GM21723 (cell line): ENCODE measurements at regions not wholly inside any gene's neighbourhood (a gene's known extent, or its start where the extent isn't known, plus 50 kb on each side); places are given as distances from the start of the nearest gene placed in this dataset.
A peak's percentile ranks its signal among the peaks of the same experiment; 100 is the strongest.
"Not testable (repeated sequence)": the region's sequence is repeated elsewhere in the genome, so short reads cannot be mapped to it uniquely, and the experiment has no call there.

ENCODE experiments used
- ATAC-seq: cut with Tn5 transposase; IDR thresholded peaks from one replicate; pipeline ENCODE4 v1.9.1; 2021; ENCODE audit warnings: mild to moderate bottlenecking, moderate library complexity; ENCODE audit not compliant: unreplicated experiment

DNA sequence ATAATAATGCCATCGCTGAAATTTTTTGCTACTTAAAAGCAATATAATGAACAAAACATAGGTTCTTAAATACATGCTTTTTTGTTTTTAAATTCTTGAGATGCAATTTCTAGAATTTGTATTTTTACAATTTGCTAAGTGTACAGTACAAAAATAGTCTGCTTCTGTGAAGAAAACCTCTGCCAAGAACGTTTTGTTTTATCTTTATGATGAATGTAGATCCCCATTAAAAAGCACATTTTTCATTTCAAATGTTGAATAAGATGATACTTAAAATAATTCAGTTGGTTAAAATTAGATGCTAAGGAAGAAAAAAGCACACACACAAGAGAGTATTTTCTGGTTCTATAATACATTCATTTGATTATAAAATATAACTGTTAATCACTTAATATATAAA is 1358.5 kb upstream of the CITED2 start:
- no peak for ATAC-seq

DNA sequence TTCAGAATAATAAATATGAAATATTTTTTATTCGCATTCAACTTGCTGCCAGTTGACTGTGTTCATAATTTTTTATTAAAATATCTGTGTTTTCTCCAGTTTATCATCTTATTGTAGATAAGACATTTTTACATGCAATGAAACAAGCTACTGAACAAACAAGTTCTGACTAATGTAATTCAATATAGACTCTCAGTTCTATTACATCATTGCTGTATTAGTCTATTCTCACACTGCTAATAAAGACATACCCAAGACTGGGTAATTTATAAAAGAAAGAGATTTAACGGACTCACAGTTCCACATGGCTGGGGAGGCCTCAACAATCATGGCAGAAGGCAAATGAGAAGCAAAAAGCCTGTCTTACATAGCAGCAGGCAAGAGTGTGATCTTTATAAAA is 1357.7 kb upstream of the CITED2 start:
- no peak for ATAC-seq

DNA sequence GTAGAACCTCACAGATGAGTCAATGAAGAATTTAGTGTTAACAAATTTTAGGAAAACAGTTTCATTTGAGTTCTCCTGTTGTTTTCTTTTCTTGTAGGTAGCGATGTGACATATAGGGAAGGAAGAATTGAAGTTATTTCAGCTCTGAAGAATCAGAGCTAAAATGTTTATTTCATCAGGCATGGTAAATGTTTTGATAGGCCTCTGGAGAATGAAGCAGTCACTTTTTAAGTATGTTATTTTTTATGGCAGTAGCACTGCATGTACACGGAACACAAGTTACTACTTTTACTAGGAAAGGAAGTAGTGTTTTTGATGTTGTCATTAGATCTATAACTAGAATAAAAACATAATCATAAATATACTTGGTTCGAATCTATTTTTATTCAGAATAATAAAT is 1357.3 kb upstream of the CITED2 start:
- ATAC-seq = no peak

DNA sequence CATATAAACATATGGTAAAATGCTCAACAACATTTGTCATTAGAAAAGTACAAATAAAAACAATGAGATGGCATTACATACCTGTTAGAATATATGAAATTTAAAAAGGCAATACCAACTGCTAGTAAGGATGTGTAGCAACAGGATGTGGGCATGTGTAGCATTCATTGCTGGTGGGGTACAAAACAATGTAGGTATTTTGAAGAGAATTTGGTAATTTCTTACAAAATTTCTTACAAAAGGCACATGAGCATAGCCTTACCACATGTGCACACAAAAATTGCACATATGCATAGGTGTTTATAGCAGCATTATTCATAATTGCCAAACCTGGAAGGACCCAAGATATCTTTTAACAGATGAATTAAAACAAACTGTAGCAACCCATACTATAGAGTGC is 1355.1 kb upstream of the CITED2 start:
- no peak for ATAC-seq

DNA sequence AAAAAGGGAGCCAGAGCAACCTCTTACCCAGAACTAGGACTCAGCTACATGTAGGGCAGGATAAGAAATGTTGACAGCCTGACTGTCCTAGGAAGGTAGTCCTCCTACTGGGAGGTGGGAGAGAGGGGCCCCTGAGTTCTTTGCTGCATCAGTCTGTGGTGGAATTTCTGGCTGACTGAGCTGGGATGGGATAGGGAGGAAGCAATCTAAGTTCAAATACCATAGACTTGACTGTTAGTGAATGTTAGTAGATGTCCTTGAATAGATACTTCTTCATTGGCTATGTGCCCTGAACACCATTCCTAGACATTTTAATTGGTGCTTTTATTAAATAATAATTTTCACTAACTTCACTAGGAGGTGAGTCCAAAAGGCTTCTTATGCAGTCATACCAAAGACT is 1343.6 kb upstream of the CITED2 start:
- ATAC-seq = no peak

DNA sequence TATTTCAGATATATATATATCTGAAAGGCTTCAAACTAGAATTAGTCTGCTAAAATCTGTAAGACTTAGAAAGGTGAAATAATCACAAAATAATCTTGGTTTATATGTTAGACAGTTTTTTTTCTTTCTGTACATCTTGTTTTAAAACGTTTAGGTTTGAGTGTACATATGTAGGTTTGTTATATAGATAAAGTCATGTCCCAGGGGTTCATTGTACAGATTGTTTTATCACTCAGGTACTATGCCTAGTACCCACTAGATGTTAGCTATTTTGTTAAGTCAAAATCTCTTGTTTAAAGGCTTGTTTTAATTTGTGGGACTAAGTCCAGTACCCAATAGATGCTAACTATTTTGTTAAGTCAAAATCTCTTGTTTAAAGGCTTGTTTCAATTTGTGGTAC is 1339.0 kb upstream of the CITED2 start:
- ATAC-seq = no peak

DNA sequence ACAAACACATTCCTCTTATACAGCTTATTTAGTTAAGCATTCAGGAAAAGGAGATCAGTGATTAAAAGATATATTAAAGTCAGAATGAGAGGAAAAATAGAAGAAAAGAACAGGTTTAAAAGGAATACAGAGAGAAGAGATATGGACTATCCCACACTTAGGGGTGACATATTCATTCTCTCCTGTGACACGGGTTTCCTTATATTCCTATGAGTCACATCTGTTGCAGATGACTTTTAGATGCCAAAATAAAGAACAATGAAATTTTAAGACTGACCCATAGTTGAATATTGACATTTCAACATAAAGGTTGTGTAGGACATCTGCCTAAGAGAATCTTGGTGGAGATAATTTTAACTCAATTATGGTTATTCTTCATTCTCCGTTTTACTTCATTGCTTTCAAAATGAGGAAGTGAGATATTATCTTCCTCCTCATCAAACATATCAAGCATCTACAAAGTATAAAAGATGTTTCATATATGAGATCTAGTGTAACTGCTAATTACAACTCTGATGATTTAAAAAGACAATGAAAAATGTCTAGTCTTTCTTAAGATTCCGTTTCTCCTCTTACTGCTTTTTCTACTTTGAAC is 1336.7 kb upstream of the CITED2 start:
- ATAC-seq = no peak

DNA sequence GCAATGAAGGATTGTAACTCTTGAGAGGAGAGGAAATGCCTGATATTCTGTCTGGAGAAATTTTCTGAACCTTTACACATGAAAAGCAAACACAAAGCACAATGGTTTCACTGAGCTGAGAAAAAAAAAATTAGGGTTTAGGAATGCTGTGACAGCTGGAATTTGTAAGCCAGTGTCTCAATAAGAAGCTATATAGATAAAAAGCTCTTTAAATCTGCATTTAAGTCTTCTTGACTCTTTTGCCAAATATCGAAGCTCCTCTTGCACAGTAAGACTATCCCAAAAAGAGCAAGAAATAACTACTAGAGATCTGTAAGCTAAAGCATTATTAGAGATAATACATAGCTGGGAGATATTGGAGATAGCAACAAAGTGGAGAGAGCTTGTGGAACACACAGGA is 1334.0 kb upstream of the CITED2 start:
- no peak for ATAC-seq

DNA sequence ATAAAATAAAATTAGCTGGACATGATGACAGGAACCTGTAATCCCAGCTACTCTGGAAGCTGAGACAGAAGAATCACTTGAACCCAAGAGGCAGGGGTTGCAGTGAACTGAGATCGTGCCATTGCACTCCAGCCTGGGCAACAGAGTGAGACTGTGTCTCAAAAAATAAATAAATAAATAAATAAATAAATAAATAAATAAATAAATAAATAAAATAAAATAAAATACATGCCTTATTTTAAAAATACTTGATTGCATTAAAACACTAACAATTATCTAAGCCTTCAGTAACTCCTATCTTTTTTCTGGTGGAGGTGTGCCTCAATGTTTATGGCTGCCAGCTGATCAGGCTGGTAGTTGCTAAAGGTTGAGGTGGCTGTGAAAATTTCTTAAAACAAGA is 1329.6 kb upstream of the CITED2 start:
- ATAC-seq = not testable (repeated sequence)

DNA sequence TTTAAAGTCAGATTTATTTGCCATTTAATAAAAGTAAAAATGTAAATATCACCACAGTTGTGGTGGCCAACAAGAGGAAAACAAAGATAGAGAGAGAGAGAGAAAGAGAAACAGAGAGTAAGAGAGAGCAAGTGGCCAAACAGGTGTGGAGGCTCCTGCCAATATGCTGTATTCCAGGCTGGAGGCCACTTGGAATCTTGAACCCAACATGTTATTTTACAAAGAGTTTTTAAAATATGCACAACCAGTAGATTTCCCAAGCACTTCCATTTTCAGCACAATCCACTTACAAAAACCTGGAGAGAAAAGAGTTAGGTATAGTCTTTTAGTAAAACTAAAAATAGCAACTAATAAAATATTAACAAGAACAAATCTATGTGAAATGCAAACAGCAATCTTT is 1323.1 kb upstream of the CITED2 start:
- ATAC-seq = no peak

DNA sequence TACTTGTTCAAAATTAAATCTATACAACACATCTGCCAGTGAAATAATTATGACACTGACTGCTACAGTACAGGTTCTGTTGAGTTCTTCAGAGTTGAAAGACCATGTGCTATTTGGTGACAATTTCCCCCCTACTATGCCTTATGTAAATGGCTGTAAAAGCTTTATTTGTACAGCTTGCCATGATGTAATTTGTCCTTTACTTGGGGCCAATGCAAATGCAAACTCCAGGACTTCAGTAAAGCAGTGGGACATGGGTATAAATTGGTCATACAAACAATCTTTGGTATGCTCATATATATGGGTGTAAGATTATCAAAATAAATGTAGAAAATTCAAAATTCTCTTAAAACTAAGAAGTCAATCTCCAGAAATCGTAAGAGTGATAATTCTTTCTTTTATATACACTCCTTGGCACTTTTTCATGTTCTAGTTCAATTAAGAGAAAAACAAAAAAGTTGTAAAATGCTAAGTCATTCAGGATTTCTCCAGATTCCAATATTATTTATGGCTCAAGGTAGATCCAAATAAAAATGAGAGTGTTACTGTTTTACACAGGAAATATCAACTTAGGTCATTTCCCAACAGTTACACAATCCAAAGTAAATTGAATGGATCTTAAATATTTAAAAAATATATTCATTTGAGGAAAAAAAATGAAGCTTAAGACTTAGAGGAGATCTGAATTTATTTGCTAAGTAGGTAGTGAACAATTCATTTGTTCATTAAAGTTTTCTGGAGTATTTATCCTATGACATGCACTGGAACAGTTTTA is 1310.5 kb upstream of the CITED2 start:
- no peak for ATAC-seq

DNA sequence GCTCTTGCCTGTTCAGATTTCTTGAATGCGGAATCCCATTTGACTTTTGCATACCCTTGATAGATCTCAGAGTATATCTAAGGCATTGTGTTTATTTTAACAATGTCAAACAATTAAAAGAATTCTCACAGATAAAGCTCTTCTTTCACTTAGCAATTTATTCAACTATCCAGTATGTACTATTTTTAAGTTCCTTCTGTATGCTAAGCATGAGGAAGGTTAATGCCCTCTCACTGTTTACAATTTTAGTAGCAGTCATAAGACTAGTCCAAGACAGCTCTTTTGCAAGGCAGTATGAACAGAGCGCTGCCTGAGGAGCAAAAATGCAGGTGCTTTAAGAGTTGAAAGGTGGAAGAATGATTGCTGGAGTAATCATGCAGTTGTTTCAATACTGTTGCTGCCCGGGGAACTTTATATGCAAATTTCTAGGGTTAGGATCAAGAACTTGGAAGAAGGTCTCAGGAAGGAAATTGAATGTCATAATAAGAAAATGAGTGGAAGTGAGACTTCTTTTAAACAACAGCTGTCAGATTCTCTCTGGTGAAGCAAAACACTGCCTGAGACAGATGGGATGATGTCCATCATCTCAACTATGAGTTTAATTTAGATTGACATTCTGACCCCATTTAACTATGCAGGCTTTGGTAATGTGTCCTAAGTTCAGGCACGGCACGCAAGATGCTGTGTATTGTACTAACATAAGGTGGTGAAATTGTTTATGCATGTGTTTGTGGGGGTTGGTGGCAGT is 1303.5 kb upstream of the CITED2 start:
- ATAC-seq = no peak

DNA sequence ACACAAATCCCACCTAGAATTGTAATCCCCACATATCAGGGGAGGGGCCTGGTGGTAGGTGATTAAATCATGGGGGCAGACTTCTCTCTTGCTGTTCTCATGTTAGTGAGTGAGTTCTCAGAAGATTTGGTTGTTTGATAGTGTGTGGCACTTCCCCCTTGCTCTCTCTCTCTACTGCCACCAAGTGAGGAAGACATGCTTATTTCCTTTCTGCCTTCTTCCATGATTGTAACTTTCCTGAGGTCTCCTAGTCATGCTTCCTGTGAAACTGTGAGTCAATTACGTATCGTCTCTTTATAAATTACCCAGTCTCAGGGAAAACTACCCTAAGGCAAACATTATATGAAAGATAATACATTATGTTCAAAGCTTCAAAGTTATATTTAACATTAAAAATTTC is 1297.5 kb upstream of the CITED2 start:
- ATAC-seq = no peak

DNA sequence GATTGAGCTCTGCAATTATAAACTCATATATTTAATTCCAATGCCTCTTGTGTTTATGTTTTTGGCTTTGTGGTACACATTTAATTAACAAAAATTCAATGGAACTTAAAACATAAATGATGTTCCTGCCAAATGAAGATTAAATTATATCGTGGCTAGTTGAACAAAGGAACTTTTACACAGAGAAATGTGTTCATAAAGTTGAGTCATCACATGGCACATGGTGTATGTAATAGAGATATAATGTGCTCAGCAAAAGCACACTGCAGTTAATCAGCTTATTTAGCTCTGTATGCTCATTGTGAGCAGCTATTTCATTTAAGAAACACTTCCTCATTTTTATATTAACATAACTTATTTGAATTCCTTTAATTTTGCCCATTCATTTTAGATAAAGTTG is 1295.6 kb upstream of the CITED2 start:
- no peak for ATAC-seq

DNA sequence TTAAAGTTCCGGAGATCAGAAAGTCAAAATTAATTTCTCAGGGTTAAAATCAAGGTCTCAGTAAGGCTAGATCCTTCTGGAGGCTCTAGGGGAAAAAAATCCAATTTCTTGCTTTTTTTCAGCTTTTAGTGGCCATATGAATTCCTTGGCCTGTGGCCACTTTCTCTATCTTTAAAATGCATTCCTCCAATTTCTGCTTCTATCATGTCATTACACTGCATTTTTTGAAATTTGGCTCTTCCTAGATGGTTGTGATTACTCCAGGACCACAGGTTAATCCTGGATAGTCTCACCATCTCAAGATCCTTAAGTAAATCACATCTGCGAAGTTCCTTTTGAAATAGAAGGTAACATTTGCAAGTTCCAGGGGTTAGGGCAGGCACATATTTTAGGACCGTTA is 1294.9 kb upstream of the CITED2 start:
- no peak for ATAC-seq

DNA sequence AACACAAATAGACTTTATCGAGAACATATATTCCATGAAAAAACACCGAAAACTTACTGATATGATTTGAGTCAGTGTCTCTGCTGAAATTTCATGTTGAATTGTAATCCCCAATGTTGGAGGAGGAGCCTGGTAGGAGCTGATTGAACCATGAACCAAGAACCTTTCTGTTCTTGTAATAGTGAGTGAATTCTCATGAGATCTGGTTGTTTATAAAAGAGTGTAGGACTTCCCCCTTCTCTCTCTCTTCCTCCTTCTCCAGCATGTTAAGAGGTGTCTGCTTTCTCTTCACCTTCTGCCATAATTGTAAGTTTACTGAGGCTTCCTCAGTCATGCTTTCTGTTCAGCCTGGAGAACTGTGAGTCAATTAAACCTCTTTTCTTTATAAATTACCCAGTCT is 1289.3 kb upstream of the CITED2 start:
- peak; percentile 56 for ATAC-seq

DNA sequence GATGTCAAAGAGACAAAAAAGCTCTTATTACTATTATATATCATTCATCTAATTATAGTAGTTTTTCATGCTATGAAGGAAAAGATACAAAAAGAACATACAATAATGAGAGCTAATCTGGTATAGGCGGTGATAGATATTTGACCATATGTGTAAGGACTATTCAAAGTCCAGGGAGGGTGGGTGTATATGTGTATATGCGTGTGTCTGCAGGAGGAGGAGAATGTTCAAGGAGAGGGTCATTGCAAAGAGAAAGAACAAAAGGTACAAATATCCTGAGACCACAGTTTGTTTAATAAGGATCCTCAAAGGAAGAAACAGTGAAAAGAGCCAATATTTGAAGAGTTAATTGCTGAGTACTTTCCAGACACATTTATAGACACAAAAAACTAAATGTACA is 1288.6 kb upstream of the CITED2 start:
- no peak for ATAC-seq

DNA sequence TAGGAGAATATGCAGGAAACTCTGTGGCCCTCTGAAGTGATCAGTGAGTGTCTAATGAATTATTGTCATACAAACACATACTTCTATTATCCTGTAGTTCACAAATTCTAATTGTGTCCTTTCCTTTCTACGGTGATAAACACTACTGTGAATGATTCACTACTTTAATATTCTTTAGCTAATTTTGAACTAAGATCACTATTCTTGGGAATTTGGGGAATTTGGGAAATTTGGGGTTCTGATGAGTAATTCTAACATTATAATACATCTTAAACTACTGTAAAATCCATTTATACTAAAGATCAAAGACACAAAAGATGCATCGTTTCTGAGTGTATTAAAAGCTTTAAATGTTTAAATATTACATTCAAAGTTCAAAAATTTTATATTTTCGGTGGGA is 1287.2 kb upstream of the CITED2 start:
- no peak for ATAC-seq

DNA sequence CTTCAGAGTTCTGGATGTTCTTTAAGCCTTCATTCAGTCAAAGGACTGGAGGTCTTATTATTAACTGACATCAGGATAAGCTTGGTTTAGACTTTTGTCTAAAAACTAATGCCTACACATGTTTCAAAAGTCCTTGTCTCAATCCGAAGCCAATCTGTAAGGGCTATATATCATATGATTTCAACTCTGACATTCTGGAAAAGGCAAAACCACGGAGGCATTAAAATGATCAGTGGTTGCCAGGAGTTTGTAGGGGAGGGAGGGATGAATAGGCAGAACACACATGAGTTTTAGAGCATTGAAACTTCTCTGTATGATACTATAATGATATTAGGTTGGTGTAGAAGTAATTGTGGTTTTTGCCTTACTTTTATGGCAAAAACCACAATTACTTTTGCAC is 1285.8 kb upstream of the CITED2 start:
- no peak for ATAC-seq

DNA sequence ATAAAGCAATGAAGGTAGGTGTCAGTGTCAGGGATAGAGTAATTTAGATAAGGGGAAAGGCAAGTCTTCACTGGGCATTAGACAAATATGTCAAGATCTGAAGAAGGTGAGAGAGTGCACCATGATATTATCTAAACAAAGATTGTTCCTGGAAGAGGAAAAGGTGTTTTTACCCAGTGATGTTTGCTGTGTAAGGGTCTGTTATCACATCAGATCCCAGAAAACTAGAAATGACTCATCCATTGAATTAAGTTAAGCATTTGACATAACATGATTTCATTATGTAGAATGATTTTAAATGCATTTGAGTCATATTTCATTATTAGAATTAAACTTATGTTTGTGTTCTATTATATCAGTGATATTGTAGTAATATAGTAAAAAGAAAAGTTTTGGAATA is 1279.5 kb upstream of the CITED2 start:
- ATAC-seq = no peak

DNA sequence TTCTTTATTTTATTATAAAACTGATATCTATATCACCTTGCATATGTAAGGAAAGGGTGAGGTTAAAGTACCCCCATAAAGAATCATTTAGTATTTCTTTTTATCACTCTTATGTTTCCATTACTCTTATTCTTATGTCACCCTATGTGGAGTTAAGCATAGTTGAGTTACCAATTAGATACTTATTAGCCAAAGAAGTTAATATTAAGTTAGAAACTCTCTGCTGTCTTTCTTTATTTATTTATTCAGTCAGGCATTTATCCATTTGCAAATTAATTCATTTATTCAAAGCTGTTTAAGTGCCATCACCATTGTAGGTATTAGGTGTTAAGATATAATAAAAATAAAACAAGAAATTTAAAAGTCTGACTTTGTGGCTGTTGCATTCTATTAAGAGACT is 1279.1 kb upstream of the CITED2 start:
- ATAC-seq = no peak

DNA sequence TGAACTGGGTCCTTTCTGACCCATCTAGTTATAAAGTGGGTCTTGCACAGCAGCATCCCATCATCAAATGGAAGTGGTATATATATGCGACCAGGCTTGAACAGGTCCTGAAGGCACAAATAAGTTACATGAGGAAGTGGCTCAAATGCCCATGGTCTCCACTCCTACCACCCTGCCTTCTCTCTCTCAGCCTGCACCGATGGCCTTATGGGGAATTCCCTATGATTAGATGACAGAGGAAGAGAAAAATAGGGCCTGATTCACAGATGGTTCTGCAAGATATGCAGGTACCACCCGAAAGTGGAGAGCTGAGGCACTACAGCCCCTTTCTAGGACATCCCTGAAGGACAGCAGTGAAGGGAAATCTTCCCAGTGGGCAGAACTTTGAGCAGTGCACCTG is 1275.1 kb upstream of the CITED2 start:
- not testable (repeated sequence) for ATAC-seq
